ENCODE measurements at regions not wholly inside any gene's neighbourhood (a gene's known extent, or its start where the extent isn't known, plus 50 kb on each side); places are given as distances from the start of the nearest gene placed in this dataset.

DNA sequence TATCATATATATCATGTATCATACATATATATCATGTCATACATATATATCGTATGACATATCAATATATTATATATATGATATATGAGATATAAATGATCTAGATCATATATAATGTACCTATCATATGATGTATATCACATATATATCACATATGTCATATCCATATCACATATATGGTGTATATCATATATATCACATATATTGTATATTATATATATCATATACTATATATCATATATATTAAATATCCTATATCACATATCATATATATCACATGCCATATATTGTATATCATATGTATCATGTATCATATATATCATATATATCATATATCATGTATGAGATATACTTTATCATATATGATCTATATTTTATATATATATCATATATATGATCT lies 355.9 kb upstream of the RBFOX1 start:
- TF ChIP-seq SUZ12 (IDR thresholded peaks at IDR 0.05; ENCODE audit: extremely low read depth, insufficient read depth, insufficient read length) (no peak), ZNF274 (IDR thresholded peaks at IDR 0.05; ENCODE audit: low read depth, low read length) (no peak), YY1 (IDR thresholded peaks at IDR 0.05; ENCODE audit: insufficient read depth, insufficient read length) (no peak)
